ENCODE measurements at regions not wholly inside any gene's neighbourhood (a gene's known extent, or its start where the extent isn't known, plus 50 kb on each side); places are given as distances from the start of the nearest gene placed in this dataset.

- no peaks in the 10 kb centered on the region for H3K4me1 ChIP-seq (ENCODE audit: insufficient read depth, low read length, poor library complexity, severe bottlenecking)
- intact Hi-C loops (cut with micrococcal nuclease; ENCODE audit: unreplicated experiment) = no loop called here
- H3K27ac ChIP-seq (ENCODE audit: low read depth, low read length, poor library complexity, severe bottlenecking) = no peak overlapping the region
- no peaks in the 10 kb centered on the region for H3K79me2 ChIP-seq (ENCODE audit: insufficient read depth, low read depth, low read length)
- DNase-seq (ENCODE audit: low spot score) = no peak
- H2AFZ ChIP-seq (ENCODE audit: low read length) = no peak overlapping the region
- H3K4me3 ChIP-seq (ENCODE audit: low read depth, low read length, poor library complexity, severe bottlenecking) = no peak overlapping the region
- no TSS peak for BruUV-seq (replicated peaks)
- no peak for TF ChIP-seq EZH2phosphoT487 (IDR thresholded peaks at IDR 0.05; ENCODE audit: borderline replicate concordance, low read depth, low read length)
- TF ChIP-seq, protein P1, sequence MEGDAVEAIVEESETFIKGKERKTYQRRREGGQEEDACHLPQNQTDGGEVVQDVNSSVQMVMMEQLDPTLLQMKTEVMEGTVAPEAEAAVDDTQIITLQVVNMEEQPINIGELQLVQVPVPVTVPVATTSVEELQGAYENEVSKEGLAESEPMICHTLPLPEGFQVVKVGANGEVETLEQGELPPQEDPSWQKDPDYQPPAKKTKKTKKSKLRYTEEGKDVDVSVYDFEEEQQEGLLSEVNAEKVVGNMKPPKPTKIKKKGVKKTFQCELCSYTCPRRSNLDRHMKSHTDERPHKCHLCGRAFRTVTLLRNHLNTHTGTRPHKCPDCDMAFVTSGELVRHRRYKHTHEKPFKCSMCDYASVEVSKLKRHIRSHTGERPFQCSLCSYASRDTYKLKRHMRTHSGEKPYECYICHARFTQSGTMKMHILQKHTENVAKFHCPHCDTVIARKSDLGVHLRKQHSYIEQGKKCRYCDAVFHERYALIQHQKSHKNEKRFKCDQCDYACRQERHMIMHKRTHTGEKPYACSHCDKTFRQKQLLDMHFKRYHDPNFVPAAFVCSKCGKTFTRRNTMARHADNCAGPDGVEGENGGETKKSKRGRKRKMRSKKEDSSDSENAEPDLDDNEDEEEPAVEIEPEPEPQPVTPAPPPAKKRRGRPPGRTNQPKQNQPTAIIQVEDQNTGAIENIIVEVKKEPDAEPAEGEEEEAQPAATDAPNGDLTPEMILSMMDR (conservative IDR thresholded peaks at IDR 0.05; ENCODE audit: low read length) = no peak
- H3K36me3 ChIP-seq (ENCODE audit: insufficient read depth, low read length) = no peaks in the 10 kb centered on the region
- H3K4me2 ChIP-seq (ENCODE audit: low read length) = no peak overlapping the region
- no peaks in the 10 kb centered on the region for H3K9me3 ChIP-seq (ENCODE audit: low read length)
- no peaks in the 10 kb centered on the region for H4K20me1 ChIP-seq (ENCODE audit: insufficient read depth, low read length)
- CTCF ChIA-PET (ENCODE audit: unreplicated experiment) = no interaction called here
- H3K9me2 ChIP-seq (ENCODE audit: insufficient read depth, low read length) = no peaks in the 10 kb centered on the region
- POLR2A ChIA-PET = no interaction called here
Observed at GRCh38 chr18:34567857-34568256, 142.2 kb upstream of the DTNA start.

GRCh38 chr18:34576622-34577021 lies 133.5 kb upstream of the DTNA start:
- Histone ChIP-seq H3K4me3 (ENCODE audit: low read depth, low read length, poor library complexity, severe bottlenecking) (no peak overlapping the region), H3K36me3 (ENCODE audit: insufficient read depth, low read length) (no peaks in the 10 kb centered on the region), H3K79me2 (ENCODE audit: insufficient read depth, low read depth, low read length) (no peaks in the 10 kb centered on the region), H2AFZ (ENCODE audit: low read length) (no peak overlapping the region), H3K9me2 (ENCODE audit: insufficient read depth, low read length) (no peaks in the 10 kb centered on the region), H3K9me3 (ENCODE audit: low read length) (no peaks in the 10 kb centered on the region), H3K4me2 (ENCODE audit: low read length) (no peak overlapping the region), H4K20me1 (ENCODE audit: insufficient read depth, low read length) (no peaks in the 10 kb centered on the region), H3K4me1 (ENCODE audit: insufficient read depth, low read length, poor library complexity, severe bottlenecking) (no peaks in the 10 kb centered on the region), H3K27ac (ENCODE audit: low read depth, low read length, poor library complexity, severe bottlenecking) (no peak overlapping the region)
- no peak for DNase-seq (ENCODE audit: low spot score)
- no TSS peak for BruUV-seq (replicated peaks)
- POLR2A ChIA-PET = no interaction called here
- intact Hi-C loops (cut with micrococcal nuclease; ENCODE audit: unreplicated experiment) = no loop called here
- TF ChIP-seq EZH2phosphoT487 (IDR thresholded peaks at IDR 0.05; ENCODE audit: borderline replicate concordance, low read depth, low read length) = no peak
- TF ChIP-seq, protein P1 (conservative IDR thresholded peaks at IDR 0.05; ENCODE audit: low read length) = no peak
- CTCF ChIA-PET (ENCODE audit: unreplicated experiment) = no interaction called here

DNA sequence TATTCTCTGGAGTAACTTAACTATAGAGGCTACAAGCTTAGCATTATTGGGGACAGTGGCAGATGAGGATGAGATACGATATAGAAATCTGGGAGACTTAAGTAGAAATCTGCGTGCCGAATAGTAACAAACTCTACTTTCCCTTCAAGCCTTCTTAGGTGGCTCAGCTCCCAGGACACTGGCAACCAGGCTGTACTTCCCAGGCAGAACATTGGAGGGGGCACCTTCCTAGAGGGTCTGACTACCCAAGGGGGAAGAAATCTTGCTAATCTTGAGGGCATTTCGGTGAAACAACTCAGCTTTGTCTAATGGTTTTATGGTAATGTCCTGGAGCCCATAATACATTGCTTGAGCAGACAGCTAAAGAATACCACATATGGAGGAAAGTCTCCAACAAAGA lies 126.2 kb upstream of the DTNA start:
- H2AFZ ChIP-seq (ENCODE audit: low read length) = no peak overlapping the region
- POLR2A ChIA-PET = no interaction called here
- intact Hi-C loops (cut with micrococcal nuclease; ENCODE audit: unreplicated experiment) = no loop called here
- H3K4me3 ChIP-seq (ENCODE audit: low read depth, low read length, poor library complexity, severe bottlenecking) = no peak overlapping the region
- no peaks in the 10 kb centered on the region for H3K9me2 ChIP-seq (ENCODE audit: insufficient read depth, low read length)
- no peaks in the 10 kb centered on the region for H3K79me2 ChIP-seq (ENCODE audit: insufficient read depth, low read depth, low read length)
- no peaks in the 10 kb centered on the region for H4K20me1 ChIP-seq (ENCODE audit: insufficient read depth, low read length)
- H3K27ac ChIP-seq (ENCODE audit: low read depth, low read length, poor library complexity, severe bottlenecking) = no peak overlapping the region
- no TSS peak for BruUV-seq (replicated peaks)
- H3K4me1 ChIP-seq (ENCODE audit: insufficient read depth, low read length, poor library complexity, severe bottlenecking) = no peaks in the 10 kb centered on the region
- TF ChIP-seq EZH2phosphoT487 (IDR thresholded peaks at IDR 0.05; ENCODE audit: borderline replicate concordance, low read depth, low read length) = no peak
- TF ChIP-seq, protein P1 (conservative IDR thresholded peaks at IDR 0.05; ENCODE audit: low read length) = no peak
- CTCF ChIA-PET (ENCODE audit: unreplicated experiment) = no interaction called here
- no peak overlapping the region for H3K4me2 ChIP-seq (ENCODE audit: low read length)
- no peaks in the 10 kb centered on the region for H3K9me3 ChIP-seq (ENCODE audit: low read length)
- no peak for DNase-seq (ENCODE audit: low spot score)
- no peaks in the 10 kb centered on the region for H3K36me3 ChIP-seq (ENCODE audit: insufficient read depth, low read length)
